ENCODE measurements at regions not wholly inside any gene's neighbourhood (a gene's known extent, or its start where the extent isn't known, plus 50 kb on each side); places are given as distances from the start of the nearest gene placed in this dataset.

GRCh38 chr20:51085769-51086168 is 62.9 kb upstream of the KCNG1 start:
- Histone ChIP-seq H3K9ac (ENCODE audit: low read length in 2 of 2) (no peak overlapping the region), H3K36me3 (ENCODE audit: control insufficient read depth in 2 of 2, insufficient read depth in 2 of 2, low read length in 2 of 2) (no peaks in the 10 kb centered on the region), H3K27me3 (ENCODE audit: control insufficient read depth in 1 of 2, insufficient read depth in 2 of 2, low read length in 2 of 2) (peaks cover 3 to 6% of the 10 kb centered on the region in 2 donors), H3K4me1 (ENCODE audit: control insufficient read depth, insufficient read depth, low read length) (no peaks in the 10 kb centered on the region), H3K4me3 (ENCODE audit: low read length in 2 of 2) (no peak overlapping the region), H3K27ac (ENCODE audit: low read length) (no peak overlapping the region), H3K9me3 (ENCODE audit: control insufficient read depth in 2 of 2, low read length in 2 of 2) (no peaks in the 10 kb centered on the region)

DNA sequence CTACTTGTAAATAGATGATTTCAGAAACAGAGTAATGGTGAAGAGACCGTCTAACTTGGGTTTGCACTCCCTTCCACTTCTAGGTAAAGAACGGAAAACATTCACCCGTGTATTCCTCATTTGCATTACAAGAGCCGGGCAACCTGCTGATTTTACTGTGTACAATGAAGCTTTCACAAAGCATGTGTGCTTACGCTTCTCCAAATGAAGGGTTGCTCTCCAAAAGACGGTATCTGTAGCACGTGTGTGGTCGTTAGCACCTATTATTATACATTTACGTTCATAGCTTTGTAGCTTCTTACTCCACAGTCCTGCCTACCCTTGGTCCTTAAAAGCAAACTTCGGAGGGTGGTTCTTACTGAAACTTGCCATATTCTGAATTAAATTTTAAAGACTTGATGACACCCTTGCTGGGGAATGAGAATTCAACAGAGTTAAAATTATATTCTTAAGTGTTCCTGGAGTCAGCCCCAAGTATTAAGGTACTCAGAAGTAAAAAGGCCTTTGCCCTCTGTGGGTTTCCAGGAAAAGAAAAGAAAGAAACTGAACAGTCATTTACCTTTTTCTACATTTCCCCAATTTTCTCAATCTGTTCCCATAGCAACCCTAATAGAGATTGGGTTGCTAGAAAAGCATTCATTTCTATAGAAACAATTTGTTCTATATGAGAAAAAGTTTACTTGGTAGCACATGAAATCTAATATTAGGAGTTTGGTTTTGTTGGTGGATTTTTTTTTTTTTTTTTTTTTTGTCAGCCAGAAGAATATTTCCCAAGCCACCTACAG is 61.9 kb upstream of the KCNG1 start:
- peaks cover 0 to 3% of the 10 kb centered on the region in 2 donors for H3K27me3 ChIP-seq (ENCODE audit: control insufficient read depth in 1 of 2, insufficient read depth in 2 of 2, low read length in 2 of 2)

DNA sequence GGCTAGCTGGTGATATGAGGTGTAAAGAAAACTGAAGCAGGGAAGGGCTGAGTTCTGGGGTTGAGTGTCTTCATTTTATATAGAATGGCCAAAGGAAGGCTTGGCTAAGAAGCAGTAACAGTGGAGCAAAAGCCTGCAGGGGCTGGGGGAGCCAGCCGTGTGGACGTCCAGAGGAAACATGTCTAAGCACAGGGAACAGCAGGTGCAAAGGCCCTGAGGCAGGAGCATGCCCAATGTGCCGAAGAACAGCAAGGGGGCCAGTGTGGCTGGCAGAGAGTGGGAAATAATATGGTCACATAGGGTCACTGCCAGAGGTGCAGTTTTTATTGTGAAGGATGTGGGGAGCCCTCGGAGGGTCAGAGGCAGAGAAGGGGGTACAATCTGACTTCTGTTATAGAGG is 60.5 kb upstream of the KCNG1 start:
- Histone ChIP-seq H3K27ac (ENCODE audit: low read length) (no peak overlapping the region), H3K4me1 (ENCODE audit: control insufficient read depth, insufficient read depth, low read length) (peaks cover 7% of the 10 kb centered on the region), H3K9me3 (ENCODE audit: control insufficient read depth in 2 of 2, low read length in 2 of 2) (no peaks in the 10 kb centered on the region), H3K9ac (ENCODE audit: low read length in 2 of 2) (no peak overlapping the region), H3K36me3 (ENCODE audit: control insufficient read depth in 2 of 2, insufficient read depth in 2 of 2, low read length in 2 of 2) (no peaks in the 10 kb centered on the region), H3K27me3 (ENCODE audit: control insufficient read depth in 1 of 2, insufficient read depth in 2 of 2, low read length in 2 of 2) (peaks cover 0 to 3% of the 10 kb centered on the region in 2 donors), H3K4me3 (ENCODE audit: low read length in 2 of 2) (no peak overlapping the region)

More for the DNA sequence above, 61.9 kb upstream of the KCNG1 start:
- H3K4me1 ChIP-seq (ENCODE audit: control insufficient read depth, insufficient read depth, low read length) = peaks cover 7% of the 10 kb centered on the region
- H3K4me3 ChIP-seq (ENCODE audit: low read length in 2 of 2) = no peak overlapping the region
- no peaks in the 10 kb centered on the region for H3K36me3 ChIP-seq (ENCODE audit: control insufficient read depth in 2 of 2, insufficient read depth in 2 of 2, low read length in 2 of 2)
- no peak overlapping the region for H3K9ac ChIP-seq (ENCODE audit: low read length in 2 of 2)
- H3K9me3 ChIP-seq (ENCODE audit: control insufficient read depth in 2 of 2, low read length in 2 of 2) = no peaks in the 10 kb centered on the region
- no peak overlapping the region for H3K27ac ChIP-seq (ENCODE audit: low read length)

DNA sequence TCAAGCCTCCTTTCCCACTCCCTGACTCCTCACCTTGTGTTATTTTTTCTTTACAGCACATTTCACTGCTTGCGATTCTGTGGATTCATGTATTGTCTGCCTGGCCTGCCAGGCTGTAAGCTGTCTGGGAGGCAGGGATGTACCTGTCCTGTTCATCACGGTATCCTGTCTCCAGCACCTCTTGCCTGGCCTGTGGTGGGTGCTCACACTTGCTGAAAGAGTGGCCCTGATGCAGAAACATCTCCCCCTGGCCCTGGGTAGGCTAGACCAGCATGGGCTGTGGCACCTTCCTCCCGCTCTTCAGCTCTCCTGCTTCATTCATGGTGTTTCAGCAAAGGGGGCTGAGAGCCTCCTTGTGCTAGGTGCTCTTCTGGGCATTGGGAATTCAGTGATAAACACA is 60.1 kb upstream of the KCNG1 start:
- no peak overlapping the region for H3K4me3 ChIP-seq (ENCODE audit: low read length in 2 of 2)
- no peaks in the 10 kb centered on the region for H3K36me3 ChIP-seq (ENCODE audit: control insufficient read depth in 2 of 2, insufficient read depth in 2 of 2, low read length in 2 of 2)
- H3K9ac ChIP-seq (ENCODE audit: low read length in 2 of 2) = no peak overlapping the region
- peaks cover 10% of the 10 kb centered on the region for H3K4me1 ChIP-seq (ENCODE audit: control insufficient read depth, insufficient read depth, low read length)
- peaks cover 0 to 3% of the 10 kb centered on the region in 2 donors for H3K27me3 ChIP-seq (ENCODE audit: control insufficient read depth in 1 of 2, insufficient read depth in 2 of 2, low read length in 2 of 2)
- H3K9me3 ChIP-seq (ENCODE audit: control insufficient read depth in 2 of 2, low read length in 2 of 2) = no peaks in the 10 kb centered on the region
- H3K27ac ChIP-seq (ENCODE audit: low read length) = no peak overlapping the region

DNA sequence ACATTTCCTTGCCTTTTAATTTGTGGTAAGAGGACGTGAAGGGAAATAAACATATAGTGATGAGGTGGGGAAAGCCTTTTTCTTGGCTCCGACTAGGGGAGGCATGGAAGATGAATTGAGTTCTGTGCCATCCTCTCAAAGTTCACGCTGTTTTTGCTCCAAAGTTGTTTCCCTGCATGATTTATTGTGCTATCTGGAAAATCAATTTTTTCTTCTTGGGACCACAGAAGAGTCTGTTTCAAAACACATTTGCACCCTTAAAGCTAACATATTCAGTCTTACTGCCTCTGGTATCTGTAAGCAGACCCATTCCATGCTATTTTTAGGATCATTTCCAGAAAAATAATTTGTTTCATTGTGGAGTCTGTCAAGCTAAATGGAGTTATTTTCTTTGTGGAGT is 57.6 kb upstream of the KCNG1 start:
- H3K4me3 ChIP-seq (ENCODE audit: low read length in 2 of 2) = no peak overlapping the region
- no peak overlapping the region for H3K9ac ChIP-seq (ENCODE audit: low read length in 2 of 2)
- H3K27me3 ChIP-seq (ENCODE audit: control insufficient read depth in 1 of 2, insufficient read depth in 2 of 2, low read length in 2 of 2) = peaks cover 0 to 3% of the 10 kb centered on the region in 2 donors
- no peak overlapping the region for H3K27ac ChIP-seq (ENCODE audit: low read length)
- H3K9me3 ChIP-seq (ENCODE audit: control insufficient read depth in 2 of 2, low read length in 2 of 2) = no peaks in the 10 kb centered on the region
- H3K36me3 ChIP-seq (ENCODE audit: control insufficient read depth in 2 of 2, insufficient read depth in 2 of 2, low read length in 2 of 2) = no peaks in the 10 kb centered on the region
- H3K4me1 ChIP-seq (ENCODE audit: control insufficient read depth, insufficient read depth, low read length) = peaks cover 25% of the 10 kb centered on the region

GRCh38 chr20:51079488-51079887 is 56.6 kb upstream of the KCNG1 start:
- no peak overlapping the region for H3K27ac ChIP-seq (ENCODE audit: low read length)
- H3K4me1 ChIP-seq (ENCODE audit: control insufficient read depth, insufficient read depth, low read length) = peaks cover 25% of the 10 kb centered on the region
- H3K36me3 ChIP-seq (ENCODE audit: control insufficient read depth in 2 of 2, insufficient read depth in 2 of 2, low read length in 2 of 2) = no peaks in the 10 kb centered on the region
- no peak overlapping the region for H3K4me3 ChIP-seq (ENCODE audit: low read length in 2 of 2)
- no peaks in the 10 kb centered on the region for H3K9me3 ChIP-seq (ENCODE audit: control insufficient read depth in 2 of 2, low read length in 2 of 2)
- H3K9ac ChIP-seq (ENCODE audit: low read length in 2 of 2) = no peak overlapping the region
- peaks cover 0 to 3% of the 10 kb centered on the region in 2 donors for H3K27me3 ChIP-seq (ENCODE audit: control insufficient read depth in 1 of 2, insufficient read depth in 2 of 2, low read length in 2 of 2)

DNA sequence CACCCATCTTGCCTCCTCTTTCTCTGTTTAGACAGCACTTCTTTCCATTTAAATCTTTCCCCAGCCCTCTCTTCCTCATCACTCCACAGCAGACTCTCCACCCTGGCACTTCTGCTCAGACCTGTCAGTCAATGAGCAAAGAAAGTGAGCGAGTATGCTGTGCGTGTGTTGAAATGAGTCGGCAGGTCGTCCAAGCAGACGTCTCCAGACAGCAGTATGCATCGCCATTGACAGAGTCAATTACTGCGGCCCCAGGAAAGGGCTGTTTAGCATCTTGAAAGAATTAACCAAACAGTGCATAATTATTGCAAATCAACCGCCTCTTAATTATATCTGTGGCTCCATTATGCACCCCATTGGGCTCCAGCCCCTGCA is 54.8 kb upstream of the KCNG1 start:
- Histone ChIP-seq H3K4me1 (ENCODE audit: control insufficient read depth, insufficient read depth, low read length) (peaks cover 25% of the 10 kb centered on the region), H3K9me3 (ENCODE audit: control insufficient read depth in 2 of 2, low read length in 2 of 2) (peaks cover 0 to 3% of the 10 kb centered on the region in 2 donors), H3K27me3 (ENCODE audit: control insufficient read depth in 1 of 2, insufficient read depth in 2 of 2, low read length in 2 of 2) (no peaks in the 10 kb centered on the region), H3K4me3 (ENCODE audit: low read length in 2 of 2) (peak overlapping the region in 1 of 2 donors; percentile 15), H3K9ac (ENCODE audit: low read length in 2 of 2) (no peak overlapping the region), H3K36me3 (ENCODE audit: control insufficient read depth in 2 of 2, insufficient read depth in 2 of 2, low read length in 2 of 2) (no peaks in the 10 kb centered on the region), H3K27ac (ENCODE audit: low read length) (peak overlapping the region; percentile 58)

DNA sequence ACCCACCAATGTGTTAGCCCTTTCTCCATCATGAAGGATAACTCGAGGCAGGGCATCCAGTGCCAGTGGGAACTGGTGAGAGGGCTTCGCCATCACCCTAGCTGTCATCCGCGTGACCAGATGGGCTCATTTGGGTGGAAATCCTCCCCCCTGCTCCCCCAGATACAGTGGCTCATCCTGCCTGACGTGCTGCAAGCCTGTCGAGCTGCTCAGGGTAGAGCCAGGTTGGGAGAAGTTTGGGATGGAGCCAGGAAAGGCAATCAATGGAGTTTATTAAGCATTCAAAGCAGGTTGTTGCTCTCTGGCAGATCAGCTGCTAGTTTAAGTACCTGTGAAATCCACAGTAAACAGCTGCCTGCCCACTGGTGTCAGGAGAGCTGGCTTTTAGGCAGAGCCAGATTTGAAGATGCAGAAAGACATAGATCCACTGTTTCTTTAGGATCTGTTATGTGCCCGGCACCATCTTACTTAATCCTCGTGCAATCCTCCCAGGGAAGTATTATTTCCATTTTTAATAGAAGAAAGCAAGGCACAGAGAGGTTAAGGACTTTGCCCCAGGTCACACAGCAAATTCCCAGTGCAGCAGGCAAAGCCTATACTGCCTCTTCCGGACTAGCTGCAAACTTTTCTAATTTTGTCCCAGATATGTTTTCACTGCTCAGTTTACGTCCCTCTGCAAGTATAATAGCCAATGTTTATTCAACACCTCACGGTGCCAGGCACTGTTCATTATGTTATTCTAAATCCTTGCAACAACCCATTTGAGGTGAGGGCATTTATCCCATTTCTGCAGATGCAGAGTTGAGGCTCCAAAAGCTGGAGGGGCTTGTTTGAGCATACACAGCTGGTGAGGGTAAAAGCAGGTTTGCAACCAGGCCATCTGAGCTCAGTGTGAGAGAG is 54.1 kb upstream of the KCNG1 start:
- Histone ChIP-seq H3K9me3 (ENCODE audit: control insufficient read depth in 2 of 2, low read length in 2 of 2) (peaks cover 0 to 3% of the 10 kb centered on the region in 2 donors), H3K36me3 (ENCODE audit: control insufficient read depth in 2 of 2, insufficient read depth in 2 of 2, low read length in 2 of 2) (no peaks in the 10 kb centered on the region), H3K9ac (ENCODE audit: low read length in 2 of 2) (no peak overlapping the region), H3K27me3 (ENCODE audit: control insufficient read depth in 1 of 2, insufficient read depth in 2 of 2, low read length in 2 of 2) (no peaks in the 10 kb centered on the region), H3K4me3 (ENCODE audit: low read length in 2 of 2) (peak overlapping the region in 1 of 2 donors; percentile 15), H3K4me1 (ENCODE audit: control insufficient read depth, insufficient read depth, low read length) (peaks cover 25% of the 10 kb centered on the region), H3K27ac (ENCODE audit: low read length) (peak overlapping the region; percentile 58)

DNA sequence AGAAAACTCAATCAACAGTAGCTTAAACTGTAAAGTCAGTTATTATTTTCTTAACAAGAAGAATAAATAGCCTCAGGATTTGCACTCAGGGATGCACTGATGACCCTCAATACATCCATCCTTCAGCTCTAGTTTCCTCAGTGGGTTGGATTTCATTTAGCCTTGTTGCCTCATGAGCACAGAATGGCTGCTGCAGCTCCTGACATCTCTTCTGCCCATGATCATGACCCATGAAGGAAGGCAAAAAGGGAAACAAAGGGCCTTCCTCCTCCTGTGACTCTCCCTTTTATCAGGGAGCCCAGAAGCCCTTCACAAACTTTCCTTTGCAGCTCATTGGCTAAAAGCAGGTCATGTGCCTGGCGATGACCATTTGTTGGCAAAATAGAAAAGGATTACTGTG is 51.2 kb upstream of the KCNG1 start:
- peaks cover 18% of the 10 kb centered on the region for H3K4me1 ChIP-seq (ENCODE audit: control insufficient read depth, insufficient read depth, low read length)
- H3K9ac ChIP-seq (ENCODE audit: low read length in 2 of 2) = no peak overlapping the region
- no peak overlapping the region for H3K27ac ChIP-seq (ENCODE audit: low read length)
- H3K27me3 ChIP-seq (ENCODE audit: control insufficient read depth in 1 of 2, insufficient read depth in 2 of 2, low read length in 2 of 2) = no peaks in the 10 kb centered on the region
- H3K4me3 ChIP-seq (ENCODE audit: low read length in 2 of 2) = no peak overlapping the region
- no peaks in the 10 kb centered on the region for H3K36me3 ChIP-seq (ENCODE audit: control insufficient read depth in 2 of 2, insufficient read depth in 2 of 2, low read length in 2 of 2)
- H3K9me3 ChIP-seq (ENCODE audit: control insufficient read depth in 2 of 2, low read length in 2 of 2) = peaks cover 0 to 3% of the 10 kb centered on the region in 2 donors

Measured in stomach smooth muscle (tissue), 2 donors.